ENCODE measurements at regions not wholly inside any gene's neighbourhood (a gene's known extent, or its start where the extent isn't known, plus 50 kb on each side); places are given as distances from the start of the nearest gene placed in this dataset.

GRCh38 chr17:36867716-36868341 is 69.4 kb upstream of the LHX1 start:
- TF ChIP-seq SUZ12 (IDR thresholded peaks at IDR 0.05) (no peak), ELF4 (IDR thresholded peaks at IDR 0.05) (no peak), HDGF (IDR thresholded peaks at IDR 0.05; ENCODE audit: borderline replicate concordance) (no peak), FOXA1 (IDR thresholded peaks at IDR 0.05) (no peak), SP1 (IDR thresholded peaks at IDR 0.05) (no peak), TARDBP (IDR thresholded peaks at IDR 0.05) (no peak), LEF1 (IDR thresholded peaks at IDR 0.05; ENCODE audit: borderline replicate concordance) (no peak)

All from HEK293T (cell line).